Left ventricle myocardium inferior (tissue), 1 donor: ENCODE measurements at regions not wholly inside any gene's neighbourhood (a gene's known extent, or its start where the extent isn't known, plus 50 kb on each side); places are given as distances from the start of the nearest gene placed in this dataset.
"Not testable (repeated sequence)": the region's sequence is repeated elsewhere in the genome, so short reads cannot be mapped to it uniquely, and the experiment has no call there.

Source experiments
- DNase-seq: peaks from one replicate; pipeline ENCODE4 v3.0.0-alpha.2; 2020
- H3K27ac ChIP-seq: fragments of 200-600 bp; replicated peaks from 2 replicates; pipeline ENCODE4 v1.8.0; 2021
- H3K27me3 ChIP-seq: fragments of 200-600 bp; 2 replicates; pipeline ENCODE4 v1.8.0; 2021; ENCODE audit warnings: low read depth
- H3K36me3 ChIP-seq: fragments of 200-600 bp; 2 replicates; pipeline ENCODE4 v1.8.0; 2021
- H3K4me1 ChIP-seq: fragments of 200-600 bp; 2 replicates; pipeline ENCODE4 v1.8.0; 2021
- H3K4me3 ChIP-seq: fragments of 200-600 bp; 2 replicates; pipeline ENCODE4 v1.8.0; 2021; ENCODE audit warnings: mild to moderate bottlenecking, moderate library complexity
- H3K9me3 ChIP-seq: fragments of 200-600 bp; replicated peaks from 2 replicates; pipeline ENCODE4 v1.8.0; 2021
- CTCF ChIP-seq: fragments of 200-600 bp; IDR thresholded peaks from 2 replicates; pipeline ENCODE4 v1.8.0; 2021; ENCODE audit warnings: antibody characterized with exemption, mild to moderate bottlenecking, borderline replicate concordance
- intact Hi-C: fragments of 100-400 bp; cut with micrococcal nuclease; formaldehyde crosslinking; loops from one replicate; pipeline ENCODE4 v1.11.0; 2022
- donor health status: DM: no; HTN: yes; CAD: no; lungs with severe emphysema.

- Histone ChIP-seq H3K36me3 (no peaks in the 10 kb centered on the region), H3K4me3 (no peak overlapping the region), H3K27ac (no peak overlapping the region), H3K4me1 (no peaks in the 10 kb centered on the region), H3K9me3 (no peaks in the 10 kb centered on the region), H3K27me3 (no peaks in the 10 kb centered on the region)
- no peak for TF ChIP-seq CTCF
- intact Hi-C loops: no loop called here
- DNase-seq: no peak
These were observed 353.6 kb upstream of the FANCL start for GRCh38 chr2:58594762-58595161.

GRCh38 chr2:58594175-58594574, 353.1 kb upstream of the FANCL start:
- TF ChIP-seq CTCF: no peak
- no peaks in the 10 kb centered on the region for H3K9me3 ChIP-seq

GRCh38 chr2:58586178-58586577, 345.1 kb upstream of the FANCL start:
- H3K4me1 ChIP-seq, H3K9me3 ChIP-seq, DNase-seq, intact Hi-C loops, H3K27me3 ChIP-seq, H3K36me3 ChIP-seq, H3K4me3 ChIP-seq, H3K27ac ChIP-seq: not testable (repeated sequence)

More at GRCh38 chr2:58594175-58594574, 353.1 kb upstream of the FANCL start:
- Histone ChIP-seq H3K4me1 (no peaks in the 10 kb centered on the region), H3K36me3 (no peaks in the 10 kb centered on the region), H3K4me3 (no peak overlapping the region), H3K27ac (no peak overlapping the region), H3K27me3 (no peaks in the 10 kb centered on the region)
- no peak for DNase-seq
- intact Hi-C loops: no loop called here

GRCh38 chr2:58585233-58585632, 344.1 kb upstream of the FANCL start:
- Histone ChIP-seq H3K27ac (no peak overlapping the region), H3K9me3 (peaks cover 2% of the 10 kb centered on the region), H3K27me3 (no peaks in the 10 kb centered on the region), H3K4me3 (no peak overlapping the region), H3K4me1 (no peaks in the 10 kb centered on the region), H3K36me3 (no peaks in the 10 kb centered on the region)
- TF ChIP-seq CTCF: no peak
- intact Hi-C loops: no loop called here
- DNase-seq: no peak

- no peak for DNase-seq
- Histone ChIP-seq H3K36me3 (no peaks in the 10 kb centered on the region), H3K4me1 (no peaks in the 10 kb centered on the region), H3K4me3 (no peak overlapping the region), H3K27me3 (no peaks in the 10 kb centered on the region), H3K9me3 (peaks cover 2% of the 10 kb centered on the region), H3K27ac (no peak overlapping the region)
- TF ChIP-seq CTCF: no peak
- intact Hi-C loops: no loop called here
These were observed 343.5 kb upstream of the FANCL start for GRCh38 chr2:58584606-58585118.

GRCh38 chr2:58578276-58578675, 337.2 kb upstream of the FANCL start:
- intact Hi-C loops: no loop called here
- H3K9me3 ChIP-seq: no peaks in the 10 kb centered on the region
- no peaks in the 10 kb centered on the region for H3K4me1 ChIP-seq
- TF ChIP-seq CTCF: no peak
- DNase-seq: no peak
- H3K36me3 ChIP-seq: no peaks in the 10 kb centered on the region
- no peak overlapping the region for H3K27ac ChIP-seq
- no peak overlapping the region for H3K4me3 ChIP-seq
- H3K27me3 ChIP-seq: no peaks in the 10 kb centered on the region
